ENCODE measurements at regions not wholly inside any gene's neighbourhood (a gene's known extent, or its start where the extent isn't known, plus 50 kb on each side); places are given as distances from the start of the nearest gene placed in this dataset.

- 80% methylated on average over 9 of the region's 17 CpGs for WGBS
- Histone ChIP-seq H3K27ac (replicated peaks in 1 of 4) (no peak overlapping the region), H3K4me1 (peaks cover 4 to 10% (median 6%) of the 10 kb centered on the region in 4 donors), H3K9me3 (peaks cover 0 to 17% (median 12%) of the 10 kb centered on the region in 4 donors), H3K27me3 (no peaks in the 10 kb centered on the region), H3K36me3 (no peaks in the 10 kb centered on the region), H3K4me3 (no peak overlapping the region)
- no peak for DNase-seq (ENCODE audit: extremely low spot score)
- TF ChIP-seq POLR2AphosphoS5 (IDR thresholded peaks at IDR 0.05) (no peak), CTCF (IDR thresholded peaks at IDR 0.05) (no peak), EP300 (IDR thresholded peaks at IDR 0.05) (no peak)
- intact Hi-C loops (cut with DNase I): no loop called here
These were observed 110.1 kb downstream of the ERMARD start for GRCh38 chr6:169861431-169862042.

- intact Hi-C loops (cut with DNase I): no loop called here
- Histone ChIP-seq H3K27me3 (no peaks in the 10 kb centered on the region), H3K4me3 (no peak overlapping the region), H3K4me1 (peaks cover 4 to 10% (median 6%) of the 10 kb centered on the region in 4 donors), H3K36me3 (no peaks in the 10 kb centered on the region), H3K9me3 (peaks cover 0 to 17% (median 12%) of the 10 kb centered on the region in 4 donors), H3K27ac (replicated peaks in 1 of 4) (no peak overlapping the region)
- WGBS: 62% methylated on average over 13 of the region's 18 CpGs
- DNase-seq (ENCODE audit: extremely low spot score): peak; percentile 80
- TF ChIP-seq CTCF (IDR thresholded peaks at IDR 0.05) (no peak), POLR2A (IDR thresholded peaks at IDR 0.05; ENCODE audit: low read depth) (no peak), POLR2AphosphoS5 (IDR thresholded peaks at IDR 0.05) (no peak)
These were observed 108.7 kb downstream of the ERMARD start for GRCh38 chr6:169859978-169860703.

GRCh38 chr6:169859401-169859977 is 108.1 kb downstream of the ERMARD start:
- no peak for DNase-seq (ENCODE audit: extremely low spot score)
- 92% methylated on average over 7 of the region's 7 CpGs for WGBS

GRCh38 chr6:169858935-169859351 is 107.5 kb downstream of the ERMARD start:
- Histone ChIP-seq H3K4me3 (no peak overlapping the region), H3K4me1 (peaks cover 4 to 10% (median 6%) of the 10 kb centered on the region in 4 donors), H3K27ac (replicated peaks in 1 of 4) (no peak overlapping the region), H3K27me3 (no peaks in the 10 kb centered on the region), H3K36me3 (no peaks in the 10 kb centered on the region), H3K9me3 (peaks cover 0 to 17% (median 12%) of the 10 kb centered on the region in 4 donors)
- intact Hi-C loops (cut with DNase I): no loop called here
- peak; percentile 83 for DNase-seq (ENCODE audit: extremely low spot score)
- TF ChIP-seq POLR2A (IDR thresholded peaks at IDR 0.05; ENCODE audit: low read depth) (no peak), EP300 (IDR thresholded peaks at IDR 0.05) (no peak), POLR2AphosphoS5 (IDR thresholded peaks at IDR 0.05) (no peak), CTCF (IDR thresholded peaks at IDR 0.05) (no peak)
- 87% methylated on average over 7 of the region's 10 CpGs for WGBS

More at GRCh38 chr6:169859401-169859977, 108.1 kb downstream of the ERMARD start:
- Histone ChIP-seq H3K27ac (replicated peaks in 1 of 4) (no peak overlapping the region), H3K9me3 (peaks cover 0 to 17% (median 12%) of the 10 kb centered on the region in 4 donors), H3K27me3 (no peaks in the 10 kb centered on the region), H3K4me1 (peaks cover 4 to 10% (median 6%) of the 10 kb centered on the region in 4 donors), H3K4me3 (no peak overlapping the region), H3K36me3 (no peaks in the 10 kb centered on the region)
- TF ChIP-seq EP300 (IDR thresholded peaks at IDR 0.05): no peak
- intact Hi-C loops (cut with DNase I): no loop called here

GRCh38 chr6:169858293-169858934 is 107.0 kb downstream of the ERMARD start:
- WGBS: 92% methylated on average over 11 of the region's 17 CpGs
- Histone ChIP-seq H3K27me3 (no peaks in the 10 kb centered on the region), H3K4me1 (peaks cover 4 to 10% (median 6%) of the 10 kb centered on the region in 4 donors), H3K4me3 (no peak overlapping the region), H3K36me3 (no peaks in the 10 kb centered on the region), H3K9me3 (peaks cover 0 to 17% (median 12%) of the 10 kb centered on the region in 4 donors), H3K27ac (replicated peaks in 1 of 4) (no peak overlapping the region)
- TF ChIP-seq EP300 (IDR thresholded peaks at IDR 0.05): no peak
- TF ChIP-seq CTCF (IDR thresholded peaks at IDR 0.05): no peak
- TF ChIP-seq POLR2AphosphoS5 (IDR thresholded peaks at IDR 0.05): no peak
- peak; percentile 83 for DNase-seq (ENCODE audit: extremely low spot score)
- intact Hi-C loops (cut with DNase I): no loop called here

Data from esophagus muscularis mucosa (tissue), 4 donors.